GM18519 (cell line): ENCODE measurements at regions not wholly inside any gene's neighbourhood (a gene's known extent, or its start where the extent isn't known, plus 50 kb on each side); places are given as distances from the start of the nearest gene placed in this dataset.

Experiments used
- ATAC-seq: cut with Tn5 transposase; IDR thresholded peaks from one replicate; pipeline ENCODE4 v1.9.1; 2021; ENCODE audit warnings: mild to moderate bottlenecking, moderate library complexity; ENCODE audit not compliant: unreplicated experiment, low FRiP score

- no peak for ATAC-seq
Measured at GRCh38 chr10:124305984-124306383, 112.7 kb downstream of the OAT start.

- no peak for ATAC-seq
Measured at GRCh38 chr10:124305131-124305530, 113.6 kb downstream of the OAT start.

GRCh38 chr10:124303662-124304418 is 114.9 kb downstream of the OAT start:
- ATAC-seq: no peak

GRCh38 chr10:124302951-124303505 is 115.7 kb downstream of the OAT start:
- no peak for ATAC-seq

GRCh38 chr10:124301736-124302135 is 117.0 kb downstream of the OAT start:
- no peak for ATAC-seq

GRCh38 chr10:124300735-124301134 is 118.0 kb downstream of the OAT start:
- no peak for ATAC-seq

- no peak for ATAC-seq
Measured at GRCh38 chr10:124300224-124300623, 118.5 kb downstream of the OAT start.

- ATAC-seq: no peak
Measured at GRCh38 chr10:124299696-124300095, 119.0 kb downstream of the OAT start.

GRCh38 chr10:124298891-124299290 is 119.8 kb downstream of the OAT start:
- no peak for ATAC-seq

- ATAC-seq: no peak
Measured at GRCh38 chr10:124296813-124297788, 121.6 kb downstream of the OAT start.

- no peak for ATAC-seq
Measured at GRCh38 chr10:124296121-124296812, 122.5 kb downstream of the OAT start.

- ATAC-seq: no peak
Measured at GRCh38 chr10:124294811-124295770, 123.6 kb downstream of the OAT start.

GRCh38 chr10:124293616-124294449 is 124.9 kb downstream of the OAT start:
- ATAC-seq: no peak

GRCh38 chr10:124292911-124293615 is 125.7 kb downstream of the OAT start:
- no peak for ATAC-seq

GRCh38 chr10:124291001-124291701 is 127.6 kb downstream of the OAT start:
- ATAC-seq: no peak

GRCh38 chr10:124289851-124290795 is 128.6 kb downstream of the OAT start:
- no peak for ATAC-seq
